PC-9 (cell line): ENCODE measurements at regions not wholly inside any gene's neighbourhood (a gene's known extent, or its start where the extent isn't known, plus 50 kb on each side); places are given as distances from the start of the nearest gene placed in this dataset.

Experiments
- BruUV-seq: library from RNA; stranded (reverse); fragments of 400-500 nt; replicated peaks from 2 replicates; lab custom pipeline; 2021; lab: Mats Ljungman, UMichigan
- CTCF ChIA-PET: fragments of 300-600 bp; sonication (Branson Sonifier 250); formaldehyde crosslinking; loops from one replicate; lab custom pipeline; 2022; ENCODE audit warnings: antibody characterized with exemption; lab: Charles Lee
- POLR2A ChIA-PET: fragments of 300-600 bp; sonication (Branson Sonifier 250); formaldehyde crosslinking; loops from one replicate; lab custom pipeline; 2022; ENCODE audit warnings: antibody characterized with exemption; ENCODE audit not compliant: unreplicated experiment; lab: Charles Lee
- DNase-seq, 2 experiments: peaks; one replicate each; pipeline versions ENCODE4 v3.0.0 to v3.0.0-alpha.2; 2015 to 2022; ENCODE audit warnings: mixed read lengths in 1 of 2
- H2AFZ ChIP-seq: fragments of 200-600 bp; sonication (generic); 2 replicates; pipeline ENCODE4 v1.8.1; 2017; ENCODE audit warnings: antibody characterized with exemption
- H3F3A ChIP-seq: fragments of 200-600 bp; sonication (generic); 2 replicates; pipeline ENCODE4 v1.8.1; 2017; ENCODE audit warnings: antibody characterized with exemption, mild to moderate bottlenecking, low read depth; ENCODE audit not compliant: insufficient read depth
- H3K27ac ChIP-seq: fragments of 200-600 bp; sonication (generic); 2 replicates; pipeline ENCODE4 v1.6.1; 2016; ENCODE audit warnings: mixed run types
- H3K27me3 ChIP-seq: fragments of 200-600 bp; sonication (generic); 2 replicates; pipeline ENCODE4 v1.6.1; 2016; ENCODE audit warnings: low read depth, mixed run types; ENCODE audit not compliant: insufficient read depth
- H3K36me3 ChIP-seq: fragments of 200-600 bp; sonication (generic); 2 replicates; pipeline ENCODE4 v1.6.1; 2016; ENCODE audit warnings: low read depth, mixed run types
- H3K4me1 ChIP-seq: fragments of 200-600 bp; sonication (generic); replicated peaks from 2 replicates; pipeline ENCODE4 v1.6.1; 2016; ENCODE audit warnings: mixed run types; ENCODE audit not compliant: insufficient read depth
- H3K4me2 ChIP-seq: fragments of 200-600 bp; sonication (generic); 2 replicates; pipeline ENCODE4 v1.6.1; 2017; ENCODE audit warnings: mixed run types
- H3K4me3 ChIP-seq: fragments of 200-600 bp; sonication (generic); 2 replicates; pipeline ENCODE4 v1.6.1; 2016; ENCODE audit warnings: mixed run types
- H3K79me2 ChIP-seq: fragments of 200-600 bp; sonication (generic); 2 replicates; pipeline ENCODE4 v1.6.1; 2017; ENCODE audit warnings: low read depth, mixed run types
- H3K9me2 ChIP-seq: fragments of 200-600 bp; sonication (generic); 2 replicates; pipeline ENCODE4 v1.8.1; 2017; ENCODE audit warnings: mild to moderate bottlenecking; ENCODE audit not compliant: insufficient read depth
- H3K9me3 ChIP-seq: fragments of 200-600 bp; sonication (generic); 2 replicates; pipeline ENCODE4 v1.8.1; 2016; ENCODE audit warnings: low read depth; ENCODE audit not compliant: insufficient read depth
- H4K20me1 ChIP-seq: fragments of 200-600 bp; sonication (generic); 2 replicates; pipeline ENCODE4 v1.8.1; 2017; ENCODE audit not compliant: insufficient read depth
- CTCF ChIP-seq: fragments of 200-600 bp; sonication (generic); conservative IDR thresholded peaks from 2 replicates; pipeline ENCODE4 v1.6.1; 2017; ENCODE audit warnings: mixed run types, antibody characterized with exemption, mild to moderate bottlenecking, moderate library complexity
- EZH2 ChIP-seq: fragments of 200-600 bp; sonication (generic); IDR thresholded peaks from 2 replicates; pipeline ENCODE4 v1.8.0; 2017; ENCODE audit warnings: antibody characterized with exemption, low read depth
- intact Hi-C: fragments of 100-400 bp; cut with micrococcal nuclease; formaldehyde crosslinking; loops from one replicate; pipeline ENCODE4 v1.10.0; 2022; ENCODE audit not compliant: unreplicated experiment

GRCh38 chr15:46996359-46996758 is 720.9 kb upstream of the SEMA6D start:
- Histone ChIP-seq H3K27ac (no peak overlapping the region), H3K36me3 (no peaks in the 10 kb centered on the region), H3K79me2 (no peaks in the 10 kb centered on the region), H3K4me3 (no peak overlapping the region), H3K27me3 (no peaks in the 10 kb centered on the region), H3K9me2 (no peaks in the 10 kb centered on the region), H3K9me3 (no peaks in the 10 kb centered on the region), H4K20me1 (no peaks in the 10 kb centered on the region), H3K4me2 (no peak overlapping the region), H3K4me1 (no peaks in the 10 kb centered on the region), H3F3A (no peaks in the 10 kb centered on the region), H2AFZ (no peak overlapping the region)
- POLR2A ChIA-PET, result interaction anchor here (0.6 kb wide), 1 partner anchor 1946 kb away, joined by 3 read pairs; no protein-coding TSS in a partner anchor
- BruUV-seq, result no TSS peak
- TF ChIP-seq CTCF (no peak), EZH2 (no peak)
- CTCF ChIA-PET, result no interaction called here
- DNase-seq, result no peak
- intact Hi-C loops, result no loop called here

GRCh38 chr15:46997501-46997900 is 719.8 kb upstream of the SEMA6D start:
- intact Hi-C loops, result no loop called here
- Histone ChIP-seq H3K9me2 (no peaks in the 10 kb centered on the region), H3K36me3 (no peaks in the 10 kb centered on the region), H3K79me2 (no peaks in the 10 kb centered on the region), H3K27ac (no peak overlapping the region), H3K9me3 (no peaks in the 10 kb centered on the region), H3F3A (no peaks in the 10 kb centered on the region), H4K20me1 (no peaks in the 10 kb centered on the region), H3K27me3 (no peaks in the 10 kb centered on the region), H3K4me1 (no peaks in the 10 kb centered on the region), H3K4me3 (no peak overlapping the region), H3K4me2 (no peak overlapping the region), H2AFZ (no peak overlapping the region)
- no peak for TF ChIP-seq EZH2
- TF ChIP-seq CTCF, result no peak
- no TSS peak for BruUV-seq
- no peak for DNase-seq
- POLR2A ChIA-PET, result interaction anchor here (0.5 kb wide), 1 partner anchor 238 kb away, joined by 8 read pairs; no protein-coding TSS in a partner anchor
- CTCF ChIA-PET, result no interaction called here

- H3K79me2 ChIP-seq, result no peaks in the 10 kb centered on the region
- H3F3A ChIP-seq, result no peaks in the 10 kb centered on the region
- BruUV-seq, result no TSS peak
- no peaks in the 10 kb centered on the region for H3K4me1 ChIP-seq
- intact Hi-C loops, result no loop called here
- no peak overlapping the region for H3K27ac ChIP-seq
- H3K27me3 ChIP-seq, result no peaks in the 10 kb centered on the region
- no peak overlapping the region for H2AFZ ChIP-seq
- no peak overlapping the region for H3K4me2 ChIP-seq
- H3K9me3 ChIP-seq, result no peaks in the 10 kb centered on the region
- no peak for TF ChIP-seq CTCF
- TF ChIP-seq EZH2, result no peak
- H3K9me2 ChIP-seq, result no peaks in the 10 kb centered on the region
- no peaks in the 10 kb centered on the region for H3K36me3 ChIP-seq
- H3K4me3 ChIP-seq, result no peak overlapping the region
- ChIA-PET POLR2A (no interaction called here), CTCF (no interaction called here)
- H4K20me1 ChIP-seq, result no peaks in the 10 kb centered on the region
- no peak for DNase-seq
Observed at GRCh38 chr15:47003568-47003967, 713.7 kb upstream of the SEMA6D start.
